ENCODE measurements at regions not wholly inside any gene's neighbourhood (a gene's known extent, or its start where the extent isn't known, plus 50 kb on each side); places are given as distances from the start of the nearest gene placed in this dataset.
A peak's percentile ranks its signal among the peaks of the same experiment; 100 is the strongest.

DNA sequence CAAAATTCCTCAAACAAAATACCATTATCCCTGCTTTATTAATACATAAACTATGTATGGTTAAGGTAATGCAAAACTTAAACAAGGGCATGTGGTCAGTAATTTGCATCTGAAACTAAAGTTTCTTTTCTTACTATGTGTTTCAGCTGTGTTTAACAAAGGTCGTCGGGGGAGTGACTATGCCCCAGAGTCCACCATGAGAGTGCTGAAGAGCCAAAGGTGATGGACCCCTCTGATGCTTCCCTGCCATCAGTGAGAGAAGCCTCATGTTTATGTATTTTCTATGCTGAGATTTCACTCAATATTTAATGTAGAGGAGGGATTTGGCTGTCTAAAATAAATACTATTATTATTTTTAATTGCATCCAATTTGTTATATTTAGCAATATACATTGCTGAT lies 707.2 kb upstream of the REG3G start:
- no peak for DNase-seq

DNA sequence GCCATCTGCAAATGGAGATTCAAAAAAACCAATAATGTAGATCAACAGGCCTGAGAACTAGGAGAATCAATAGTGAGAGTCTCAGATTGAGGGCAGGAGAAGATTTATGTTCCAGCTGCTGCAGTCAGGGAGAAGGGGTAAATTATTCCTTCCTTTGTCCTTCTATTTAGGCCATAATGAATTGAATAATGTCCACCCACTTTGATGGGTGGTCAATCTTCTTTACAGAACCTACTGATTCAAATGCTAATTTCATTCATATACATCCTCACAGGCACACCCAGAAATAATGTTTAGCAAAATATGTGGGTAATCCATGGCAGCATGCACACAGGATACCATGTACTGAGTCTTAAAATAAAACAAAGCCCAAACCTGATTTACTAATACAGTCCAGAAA lies 695.3 kb upstream of the REG3G start:
- no peak for DNase-seq

DNA sequence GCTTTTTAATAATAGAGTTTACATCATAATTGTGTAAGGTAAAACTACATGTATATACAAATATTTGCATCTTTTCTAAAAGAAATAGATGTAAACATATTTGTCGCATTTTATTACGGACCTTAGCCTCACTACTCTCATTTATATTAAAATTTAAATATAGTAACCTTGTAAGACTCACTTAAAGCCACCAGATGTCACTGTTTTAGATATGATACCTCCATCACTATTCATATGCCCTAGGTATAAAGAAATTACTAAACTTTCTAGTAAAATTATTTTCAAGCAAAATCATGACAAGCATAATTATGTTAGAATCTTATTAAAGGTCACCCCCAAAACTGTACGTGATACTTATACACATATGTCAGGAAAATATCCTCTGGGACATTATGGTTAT lies 674.3 kb upstream of the REG3G start:
- no peak for DNase-seq

GRCh38 chr2:78353168-78353567 lies 672.3 kb upstream of the REG3G start:
- DNase-seq, result no peak

- no peak for DNase-seq
Measured at GRCh38 chr2:78355967-78356366, 669.5 kb upstream of the REG3G start.

DNA sequence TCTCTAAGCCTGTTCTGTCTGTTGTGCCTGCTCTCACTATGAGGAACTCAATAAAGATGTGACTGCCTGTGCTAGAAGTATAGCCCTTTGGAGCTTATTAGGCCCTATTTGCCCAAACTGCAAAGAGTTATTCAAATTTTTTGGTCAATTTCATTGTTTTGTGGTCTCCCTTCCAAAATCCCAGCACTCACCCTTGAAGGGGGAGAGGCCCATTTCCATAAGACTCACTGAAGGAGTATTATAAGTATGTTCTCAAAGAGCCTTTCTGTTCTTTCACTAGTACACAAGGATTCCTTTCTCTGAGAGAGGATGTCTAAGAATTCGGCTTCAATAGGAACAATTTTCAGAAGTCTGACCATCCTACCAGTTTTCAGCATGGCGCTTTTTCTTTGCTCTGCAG lies 641.9 kb upstream of the REG3G start:
- no peak for DNase-seq

DNA sequence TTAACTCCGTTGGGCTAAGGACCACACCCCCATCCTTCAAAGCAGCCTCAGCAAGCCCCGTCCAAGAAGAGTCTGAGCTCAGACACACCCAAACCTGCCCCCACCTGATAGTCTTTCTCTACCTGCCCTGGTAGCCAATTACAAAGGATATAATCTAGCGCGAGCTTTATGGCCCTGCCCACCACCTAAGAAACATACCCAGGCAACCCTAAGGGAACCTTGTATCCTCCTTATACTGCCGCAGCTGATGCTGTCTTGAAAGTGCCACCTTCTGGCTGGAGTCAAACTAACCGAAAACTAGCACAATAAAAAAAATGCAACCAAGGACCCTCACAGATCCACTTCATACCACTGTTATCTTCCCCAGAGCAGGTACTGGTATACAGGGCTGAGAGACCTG lies 628.3 kb upstream of the REG3G start:
- DNase-seq, result no peak

- no peak for DNase-seq
Measured at GRCh38 chr2:78407960-78408794, 617.3 kb upstream of the REG3G start.

GRCh38 chr2:78408795-78409118 lies 616.7 kb upstream of the REG3G start:
- DNase-seq, result no peak

DNA sequence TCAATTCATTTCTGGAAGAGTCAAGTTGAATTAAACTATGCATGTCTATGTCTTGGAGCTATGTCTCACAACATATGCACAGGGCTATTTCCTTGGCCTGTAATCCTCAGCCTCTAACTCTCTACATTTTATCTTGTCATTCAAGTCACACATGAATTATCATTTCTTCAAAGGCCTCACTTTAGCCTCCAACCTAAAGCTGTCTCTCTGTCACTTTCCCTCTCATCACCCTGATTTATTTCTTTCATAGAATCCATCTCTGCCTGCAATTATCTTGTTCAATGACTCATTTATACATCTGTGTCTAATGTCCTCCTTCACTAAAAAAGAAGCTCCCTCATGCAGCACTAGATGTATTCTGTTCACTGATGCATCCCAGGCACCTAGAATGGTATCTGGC lies 614.2 kb upstream of the REG3G start:
- no peak for DNase-seq

- no peak for DNase-seq
Measured at GRCh38 chr2:78416625-78417300, 608.7 kb upstream of the REG3G start.

DNA sequence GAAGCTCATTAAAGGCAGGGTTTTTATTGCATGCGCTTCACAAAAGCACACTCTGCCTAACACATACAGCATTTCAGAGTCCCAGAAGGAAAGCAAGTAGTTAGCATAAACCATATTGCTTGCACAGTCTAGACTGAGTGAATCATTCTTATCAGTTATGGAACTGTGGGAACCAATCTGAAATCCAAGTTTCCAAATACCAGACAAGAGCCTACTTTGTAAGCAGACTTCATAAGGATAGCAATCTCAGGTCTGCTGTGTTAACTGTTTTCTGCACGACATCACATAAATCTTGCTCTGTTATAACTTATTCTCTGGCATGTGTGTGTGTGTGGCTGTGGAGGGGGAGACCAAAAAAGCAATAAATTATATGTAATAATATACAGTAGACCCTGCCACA lies 608.1 kb upstream of the REG3G start:
- DNase-seq, result no peak

GRCh38 chr2:78418021-78418420 lies 607.5 kb upstream of the REG3G start:
- DNase-seq, result peak; percentile 4

DNA sequence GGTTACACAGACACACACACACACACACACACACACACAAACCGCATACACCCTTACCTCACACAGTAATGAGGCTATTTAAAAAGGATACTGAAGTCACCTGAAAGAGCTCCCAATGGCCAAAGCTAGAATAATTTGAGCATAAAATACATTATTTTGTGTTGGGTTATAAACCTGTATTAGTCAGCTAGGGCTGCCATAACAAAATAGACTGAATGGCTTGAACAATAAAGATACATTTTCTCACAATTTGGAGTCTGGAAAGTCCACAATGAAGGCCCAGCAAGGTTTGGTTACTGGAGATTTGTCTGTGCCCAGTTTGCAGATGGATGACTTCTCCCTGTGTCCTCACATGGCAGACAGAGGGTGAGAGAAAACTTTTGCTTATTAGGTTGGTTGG lies 605.4 kb upstream of the REG3G start:
- DNase-seq, result no peak

- DNase-seq, result no peak
Measured at GRCh38 chr2:78423631-78424030, 601.9 kb upstream of the REG3G start.

- no peak for DNase-seq
Measured at GRCh38 chr2:78427170-78427569, 598.3 kb upstream of the REG3G start.

DNA sequence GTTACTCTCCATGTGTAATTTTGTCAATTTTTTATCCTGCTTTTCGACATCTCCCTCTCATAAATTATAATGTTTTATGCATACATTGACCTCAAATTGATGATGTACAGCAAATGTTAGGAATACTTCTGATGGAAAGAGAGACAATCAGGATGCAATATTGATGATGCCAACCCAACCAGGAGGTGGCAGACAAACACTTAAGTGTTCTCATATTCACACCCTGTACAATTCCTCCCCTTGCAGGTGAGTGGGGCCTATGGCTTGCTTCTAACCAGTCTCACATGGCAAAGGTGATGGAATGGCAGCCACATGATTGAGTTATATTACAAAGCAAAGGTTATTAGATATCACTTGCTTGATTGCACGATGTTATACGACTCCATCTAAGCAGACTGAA lies 594.3 kb upstream of the REG3G start:
- DNase-seq, result no peak

GRCh38 chr2:78439122-78439521 lies 586.4 kb upstream of the REG3G start:
- no peak for DNase-seq

DNA sequence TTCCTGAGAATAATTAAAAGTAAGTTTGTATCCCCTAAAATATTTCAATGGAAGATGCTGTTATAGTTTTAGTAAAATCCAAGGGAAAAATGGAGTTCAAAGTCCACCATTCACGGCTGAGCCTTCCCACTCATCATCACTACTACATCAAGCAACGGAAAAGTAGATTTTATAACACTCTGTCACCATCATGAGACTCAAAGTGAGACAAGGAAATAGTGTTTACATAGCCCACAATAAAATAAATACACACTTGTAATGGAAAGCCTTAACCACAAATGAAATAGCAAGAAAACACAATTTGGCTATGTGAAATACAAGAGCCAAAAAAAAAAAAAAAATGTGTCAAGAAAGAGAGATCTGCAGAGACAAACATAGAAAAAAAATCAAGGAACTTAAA lies 569.9 kb upstream of the REG3G start:
- no peak for DNase-seq

- DNase-seq, result no peak
Measured at GRCh38 chr2:78457269-78457668, 568.2 kb upstream of the REG3G start.

DNA sequence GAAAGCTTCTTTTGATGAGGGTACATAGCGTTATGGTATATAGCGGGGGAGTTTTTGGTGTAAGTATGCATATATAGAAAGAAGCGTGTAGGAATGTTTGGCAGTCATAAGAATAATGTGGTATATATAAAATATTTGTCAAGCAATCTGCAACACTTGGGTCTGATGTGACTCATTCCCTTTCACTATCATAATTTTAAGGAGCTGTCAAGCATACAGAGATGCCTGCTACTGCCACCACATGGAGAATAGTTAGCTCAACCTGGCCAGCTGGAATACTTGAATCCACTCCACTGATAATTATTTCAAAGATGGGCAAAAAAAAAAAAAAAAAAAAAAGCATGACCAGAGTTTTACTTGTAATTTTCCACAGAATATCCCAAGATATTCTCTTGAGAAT lies 559.8 kb upstream of the REG3G start:
- DNase-seq, result no peak

GRCh38 chr2:78476619-78477229 lies 548.8 kb upstream of the REG3G start:
- no peak for DNase-seq

DNA sequence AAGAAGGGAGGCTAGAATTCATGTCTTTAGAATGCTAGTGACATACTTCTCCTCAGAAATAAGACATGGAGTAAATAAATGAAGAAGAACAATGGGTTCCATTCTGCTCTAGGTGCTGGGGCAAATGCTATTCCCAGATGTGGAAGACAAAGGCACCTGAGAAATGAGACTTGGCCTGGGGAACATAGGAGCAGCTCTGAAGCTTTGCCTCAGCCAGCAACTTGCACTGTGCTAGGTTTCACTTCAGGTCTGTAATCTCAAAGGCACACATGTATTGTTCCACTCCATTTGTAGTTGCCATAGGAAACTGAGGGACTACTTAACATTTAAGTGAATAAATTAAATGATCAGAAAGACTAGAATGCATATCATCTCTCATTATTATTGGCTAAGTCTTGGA lies 538.9 kb upstream of the REG3G start:
- DNase-seq, result no peak

GRCh38 chr2:78498125-78498524 lies 527.4 kb upstream of the REG3G start:
- DNase-seq, result no peak

DNA sequence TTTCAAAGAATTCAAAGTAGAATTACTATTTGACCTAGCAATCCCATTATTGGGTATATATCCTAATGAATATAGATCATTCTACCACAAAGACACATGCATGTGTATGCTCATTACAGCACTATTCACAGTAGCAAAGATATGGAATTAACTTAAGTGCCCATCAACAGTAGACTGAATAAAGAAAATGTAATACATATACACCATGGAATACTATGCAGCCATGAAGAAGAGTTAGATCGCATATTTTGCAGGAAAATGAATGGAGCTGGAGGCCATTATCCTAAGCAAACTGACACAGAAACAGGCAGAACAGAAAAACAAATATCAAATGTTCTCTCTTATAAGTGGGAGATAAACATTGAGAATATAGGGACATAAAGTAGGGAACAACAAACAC lies 519.2 kb upstream of the REG3G start:
- DNase-seq, result no peak

All from NCI-H1092 (cell line).